HFF-Myc (cell line): ENCODE measurements at regions not wholly inside any gene's neighbourhood (a gene's known extent, or its start where the extent isn't known, plus 50 kb on each side); places are given as distances from the start of the nearest gene placed in this dataset.
A peak's percentile ranks its signal among the peaks of the same experiment; 100 is the strongest.

Experiments used
- DNase-seq: peaks from one replicate; pipeline ENCODE4 v3.0.0-alpha.2; 2011; ENCODE audit warnings: low read depth; ENCODE audit errors: extremely low read depth
- H3K4me3 ChIP-seq: replicated peaks from 2 replicates; pipeline ENCODE4 v1.5.1; 2011; ENCODE audit warnings: low read depth, mild to moderate bottlenecking, control low read depth, low read length
- TF ChIP-seq, protein P1 (sequence below): IDR thresholded peaks from 2 replicates; pipeline ENCODE4 v1.5.1; 2012; ENCODE audit warnings: mild to moderate bottlenecking, low read depth, low read length, control low read depth; ENCODE audit errors: missing control alignments

DNA sequence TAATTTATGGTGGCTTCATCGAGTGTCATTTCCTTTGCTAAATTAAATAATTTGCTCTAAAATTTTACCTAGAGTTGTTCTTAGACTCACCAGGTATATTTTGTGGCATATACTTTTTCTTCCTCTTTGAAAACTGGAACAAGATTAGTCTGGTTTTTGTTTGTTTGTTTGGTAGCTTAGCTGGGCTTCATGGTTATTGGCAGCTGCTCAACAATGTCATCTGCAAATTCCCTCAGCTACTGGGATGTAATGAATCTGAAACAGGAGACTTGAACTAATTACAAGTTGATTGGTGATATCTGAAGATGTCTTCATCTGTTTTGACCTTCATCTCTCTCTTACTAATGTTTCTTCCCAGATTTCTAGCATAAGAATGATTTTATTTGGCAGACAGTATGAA is 270.5 kb upstream of the P2RY1 start:
- TF ChIP-seq, protein P1, sequence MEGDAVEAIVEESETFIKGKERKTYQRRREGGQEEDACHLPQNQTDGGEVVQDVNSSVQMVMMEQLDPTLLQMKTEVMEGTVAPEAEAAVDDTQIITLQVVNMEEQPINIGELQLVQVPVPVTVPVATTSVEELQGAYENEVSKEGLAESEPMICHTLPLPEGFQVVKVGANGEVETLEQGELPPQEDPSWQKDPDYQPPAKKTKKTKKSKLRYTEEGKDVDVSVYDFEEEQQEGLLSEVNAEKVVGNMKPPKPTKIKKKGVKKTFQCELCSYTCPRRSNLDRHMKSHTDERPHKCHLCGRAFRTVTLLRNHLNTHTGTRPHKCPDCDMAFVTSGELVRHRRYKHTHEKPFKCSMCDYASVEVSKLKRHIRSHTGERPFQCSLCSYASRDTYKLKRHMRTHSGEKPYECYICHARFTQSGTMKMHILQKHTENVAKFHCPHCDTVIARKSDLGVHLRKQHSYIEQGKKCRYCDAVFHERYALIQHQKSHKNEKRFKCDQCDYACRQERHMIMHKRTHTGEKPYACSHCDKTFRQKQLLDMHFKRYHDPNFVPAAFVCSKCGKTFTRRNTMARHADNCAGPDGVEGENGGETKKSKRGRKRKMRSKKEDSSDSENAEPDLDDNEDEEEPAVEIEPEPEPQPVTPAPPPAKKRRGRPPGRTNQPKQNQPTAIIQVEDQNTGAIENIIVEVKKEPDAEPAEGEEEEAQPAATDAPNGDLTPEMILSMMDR: no peak
- DNase-seq: no peak
- no peak overlapping the region for H3K4me3 ChIP-seq

DNA sequence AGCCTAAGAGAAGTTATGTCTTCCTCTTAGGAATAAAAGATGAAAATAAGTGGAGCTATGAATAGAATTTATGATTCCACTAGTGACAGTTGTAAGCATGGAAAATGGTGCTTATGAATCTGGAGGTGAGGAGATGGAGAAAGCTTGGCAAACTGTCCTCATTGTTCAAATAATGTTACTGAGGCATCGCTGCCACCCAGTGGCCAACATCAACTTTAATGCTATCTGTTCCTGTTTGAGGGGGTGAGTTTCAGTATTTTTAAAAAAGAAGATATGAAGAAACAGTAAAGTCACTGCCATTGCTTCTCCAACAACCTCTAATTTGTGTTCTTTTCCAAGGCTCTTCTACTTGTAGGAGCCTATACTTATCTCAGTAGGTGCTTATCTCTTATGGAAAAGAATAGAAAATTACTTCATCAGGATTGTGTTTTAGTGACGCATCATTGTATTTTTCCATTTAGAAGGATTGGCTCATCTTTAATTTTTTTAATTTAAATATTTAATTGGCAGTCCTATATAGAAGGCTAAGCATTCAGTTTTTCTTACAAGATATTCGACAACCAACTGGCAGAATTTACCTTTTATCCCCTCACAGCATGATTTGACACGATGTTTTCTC is 260.4 kb upstream of the P2RY1 start:
- H3K4me3 ChIP-seq: no peak overlapping the region
- DNase-seq: peak; percentile 31

DNA sequence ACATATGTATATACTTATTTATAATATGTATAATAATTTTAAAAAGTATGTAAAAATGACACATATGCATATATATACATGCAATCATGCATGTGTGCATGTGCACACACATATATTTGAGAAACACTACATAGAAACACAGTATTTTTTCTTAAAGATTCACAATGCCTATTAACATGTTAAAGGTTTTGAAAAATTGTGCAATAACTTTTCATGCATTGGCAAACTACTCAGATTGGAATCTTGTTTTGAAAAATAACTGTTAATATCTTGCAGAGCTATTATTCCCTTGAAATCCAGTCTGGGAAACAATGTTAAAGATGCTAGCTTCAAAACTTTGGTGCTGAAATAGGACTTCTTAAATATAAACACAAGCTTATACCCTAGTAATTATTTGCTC is 256.2 kb upstream of the P2RY1 start:
- TF ChIP-seq, protein P1: no peak
- H3K4me3 ChIP-seq: no peak overlapping the region
- no peak for DNase-seq

More for the DNA sequence above, 260.4 kb upstream of the P2RY1 start:
- TF ChIP-seq, protein P1: peak; percentile 48

DNA sequence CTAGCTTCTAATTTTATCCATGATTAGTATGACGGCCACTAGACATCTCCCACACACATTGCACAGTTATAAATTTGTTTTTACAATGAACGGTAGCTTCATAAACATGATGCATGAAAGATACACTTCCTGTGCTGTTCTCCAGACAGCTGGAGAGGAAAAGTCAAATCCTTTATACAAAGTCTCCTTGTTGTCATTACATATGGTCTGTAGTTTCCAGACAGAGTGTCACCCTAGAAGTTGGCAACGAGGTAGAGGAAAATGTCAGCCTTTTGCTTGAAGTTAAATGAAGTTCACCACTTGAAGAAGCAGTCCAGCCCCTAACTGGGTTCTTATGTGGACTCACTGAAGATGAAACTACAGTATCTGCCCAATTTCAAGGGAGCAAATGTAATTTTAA is 253.0 kb upstream of the P2RY1 start:
- DNase-seq: no peak
- TF ChIP-seq, protein P1: no peak

DNA sequence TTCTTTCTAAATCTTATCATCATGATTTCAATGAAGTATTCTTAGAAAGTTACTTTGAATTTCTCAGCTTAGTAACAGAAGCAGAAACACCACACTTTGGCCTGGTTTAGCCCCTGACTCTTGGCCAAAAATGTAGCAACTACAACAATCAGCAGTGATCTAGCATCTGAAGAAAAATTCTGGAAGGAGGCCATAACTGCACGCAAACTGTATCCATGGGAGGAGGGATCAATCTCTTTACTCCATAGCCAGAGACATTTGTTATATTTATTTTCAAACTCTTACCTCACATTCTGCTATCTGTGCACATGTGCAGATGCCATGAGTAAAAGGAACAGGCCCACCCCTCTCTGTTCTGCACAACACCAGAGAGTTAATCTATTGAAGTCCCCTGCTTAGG is 251.0 kb upstream of the P2RY1 start:
- TF ChIP-seq, protein P1: no peak
- DNase-seq: no peak
- no peak overlapping the region for H3K4me3 ChIP-seq

More for the DNA sequence above, 253.0 kb upstream of the P2RY1 start:
- H3K4me3 ChIP-seq: no peak overlapping the region

DNA sequence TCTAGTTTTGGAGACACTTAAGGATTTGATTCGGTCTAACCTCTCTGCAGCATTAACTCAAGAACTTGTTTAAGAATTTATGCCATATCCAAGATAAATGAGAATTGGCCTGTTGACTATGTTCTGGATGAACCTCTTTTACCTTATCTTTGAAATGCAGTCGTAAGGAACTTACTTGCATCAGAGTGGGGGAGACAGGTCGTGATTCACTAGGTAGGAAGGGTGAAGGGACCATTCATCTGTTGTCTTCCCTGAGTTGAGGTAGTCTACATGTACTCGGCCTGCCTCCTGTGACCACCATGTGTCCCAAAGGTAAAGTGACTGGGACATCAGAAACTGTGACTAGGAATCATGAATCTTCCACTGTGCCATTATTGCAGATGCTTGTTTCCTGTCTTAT is 248.0 kb upstream of the P2RY1 start:
- DNase-seq: no peak
- TF ChIP-seq, protein P1: no peak

DNA sequence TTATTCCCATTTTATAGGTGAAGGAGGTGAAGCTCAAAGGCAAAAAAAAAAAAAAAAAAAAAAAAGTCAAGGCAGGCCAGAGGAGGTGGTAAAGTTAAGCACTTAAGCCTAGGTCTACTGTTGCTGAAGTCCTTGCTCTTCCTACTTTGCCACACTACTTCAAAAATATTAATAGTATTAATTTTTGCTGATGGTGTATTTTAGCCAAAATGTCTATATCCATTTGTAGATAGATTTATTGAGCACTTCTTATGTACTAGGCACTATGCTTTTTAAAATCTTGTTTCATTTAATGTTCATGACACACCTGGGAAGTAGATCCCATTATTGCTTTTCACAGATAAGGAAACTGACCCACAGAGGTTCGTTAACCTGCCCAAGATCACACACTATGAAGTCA is 247.1 kb upstream of the P2RY1 start:
- TF ChIP-seq, protein P1: no peak
- no peak for DNase-seq
- no peak overlapping the region for H3K4me3 ChIP-seq

More for the DNA sequence above, 248.0 kb upstream of the P2RY1 start:
- H3K4me3 ChIP-seq: no peak overlapping the region
